Thyroid gland (tissue), 4 donors: ENCODE measurements at regions not wholly inside any gene's neighbourhood (a gene's known extent, or its start where the extent isn't known, plus 50 kb on each side); places are given as distances from the start of the nearest gene placed in this dataset.
A peak's percentile ranks its signal among the peaks of the same experiment; 100 is the strongest.

Source experiments
- DNase-seq, 2 donors: peaks; one replicate each; pipeline ENCODE4 v3.0.0-alpha.2; 2019
- H3K27ac ChIP-seq, 3 donors: fragments of 200-600 bp; sonication (generic); 1 replicate in 2 of 3; 2 replicates in 1 of 3; pipeline ENCODE4 v1.5.1; 2016 to 2019; ENCODE audit warnings: mild to moderate bottlenecking in 1 of 3, moderate library complexity in 1 of 3
- H3K27me3 ChIP-seq: fragments of 200-600 bp; sonication (generic); one replicate; pipeline ENCODE4 v1.5.1; 2019
- H3K36me3 ChIP-seq, 2 donors: fragments of 200-600 bp; sonication (generic); one replicate each; pipeline ENCODE4 v1.5.1; 2016 to 2019
- H3K4me1 ChIP-seq, 2 donors: fragments of 200-600 bp; sonication (generic); one replicate each; pipeline ENCODE4 v1.5.1; 2017 to 2019
- H3K4me3 ChIP-seq, 3 donors: fragments of 200-600 bp; sonication (generic); replicated peaks in 1 of 3; 1 replicate in 2 of 3; 2 replicates in 1 of 3; pipeline ENCODE4 v1.5.1; 2016; ENCODE audit warnings: mild to moderate bottlenecking in 1 of 3
- H3K9me3 ChIP-seq: fragments of 200-600 bp; sonication (generic); one replicate; pipeline ENCODE4 v1.5.1; 2017
- CTCF ChIP-seq, 6 experiments: fragments of 200-600 bp in 3 of 6; fragments of 450-650 bp in 3 of 6; sonication (generic) in 3 of 6; IDR thresholded peaks; one replicate each; pipeline ENCODE4 v1.5.1; 2016 to 2019; ENCODE audit warnings: antibody characterized with exemption in 6 of 6, mild to moderate bottlenecking in 2 of 6, inconsistent platforms in 1 of 6, moderate library complexity in 1 of 6
- POLR2A ChIP-seq, 2 donors: fragments of 450-650 bp; IDR thresholded peaks; one replicate each; pipeline ENCODE4 v1.6.1; 2017; ENCODE audit warnings: antibody characterized with exemption in 2 of 2, mild to moderate bottlenecking in 2 of 2, moderate library complexity in 1 of 2
- WGBS, 2 donors: methylation state at CpG; one replicate each; pipeline ENCODE4 v1.1.5; 2017; 5-methylcytosine and 5-hydroxymethylcytosine counted together
- intact Hi-C: fragments of 100-400 bp; cut with DNase I; formaldehyde crosslinking; loops from one replicate; pipeline ENCODE4 v1.15.1; 2023

GRCh38 chr4:7131498-7132031 is 60.8 kb upstream of the SORCS2 start:
- DNase-seq, result no peak
- Histone ChIP-seq H3K9me3 (no peaks in the 10 kb centered on the region), H3K4me3 (no peak overlapping the region), H3K4me1 (peaks cover 50 to 55% of the 10 kb centered on the region in 2 donors), H3K36me3 (no peaks in the 10 kb centered on the region), H3K27ac (no peak overlapping the region), H3K27me3 (no peaks in the 10 kb centered on the region)
- 61 to 63% methylated on average over 3 of the region's 3 CpGs for WGBS, 2 donors
- no peak for TF ChIP-seq CTCF (IDR thresholded peaks at IDR 0.05)
- TF ChIP-seq POLR2A (IDR thresholded peaks at IDR 0.05), result no peak
- intact Hi-C loops, result no loop called here

- Histone ChIP-seq H3K27me3 (no peaks in the 10 kb centered on the region), H3K4me3 (no peak overlapping the region), H3K9me3 (no peaks in the 10 kb centered on the region), H3K36me3 (no peaks in the 10 kb centered on the region), H3K4me1 (peaks cover 59 to 63% of the 10 kb centered on the region in 2 donors), H3K27ac (peak overlapping the region; percentile 16 to 74 (median 60))
- intact Hi-C loops, result no loop called here
- 83 to 84% methylated on average over 5 of the region's 5 CpGs for WGBS, 2 donors
- TF ChIP-seq CTCF (IDR thresholded peaks at IDR 0.05) (no peak), POLR2A (IDR thresholded peaks at IDR 0.05) (no peak)
- no peak for DNase-seq
These were observed 61.6 kb upstream of the SORCS2 start for GRCh38 chr4:7130621-7131211.

- H3K27ac ChIP-seq, result peak overlapping the region; percentile 16 to 74 (median 60)
- no peaks in the 10 kb centered on the region for H3K9me3 ChIP-seq
- intact Hi-C loops, result no loop called here
- H3K4me1 ChIP-seq, result peaks cover 59 to 65% of the 10 kb centered on the region in 2 donors
- peak; percentile 26 to 33 for DNase-seq
- H3K4me3 ChIP-seq, result no peak overlapping the region
- no peaks in the 10 kb centered on the region for H3K27me3 ChIP-seq
- no peaks in the 10 kb centered on the region for H3K36me3 ChIP-seq
- no peak for TF ChIP-seq CTCF (IDR thresholded peaks at IDR 0.05)
- TF ChIP-seq POLR2A (IDR thresholded peaks at IDR 0.05), result no peak
- 62 to 64% methylated on average over 14 to 22 of the region's 28 CpGs for WGBS, 2 donors
These were observed 62.2 kb upstream of the GRPEL1 start for GRCh38 chr4:7129871-7130620.

GRCh38 chr4:7128644-7129043 is 60.8 kb upstream of the GRPEL1 start:
- WGBS, 2 donors, result 37 to 42% methylated on average over 12 of the region's 12 CpGs
- peak; percentile 89 to 90 for DNase-seq
- TF ChIP-seq CTCF (IDR thresholded peaks at IDR 0.05), result no peak
- no peak for TF ChIP-seq POLR2A (IDR thresholded peaks at IDR 0.05)
- H3K4me3 ChIP-seq, result no peak overlapping the region
- no peaks in the 10 kb centered on the region for H3K36me3 ChIP-seq
- intact Hi-C loops, result no loop called here
- no peaks in the 10 kb centered on the region for H3K27me3 ChIP-seq
- peaks cover 62 to 66% of the 10 kb centered on the region in 2 donors for H3K4me1 ChIP-seq
- H3K9me3 ChIP-seq, result no peaks in the 10 kb centered on the region
- H3K27ac ChIP-seq, result peak overlapping the region; percentile 60 to 76 (median 74)

GRCh38 chr4:7128234-7128633 is 60.4 kb upstream of the GRPEL1 start:
- WGBS, 2 donors, result 67 to 76% methylated on average over 8 of the region's 8 CpGs
- peak; percentile 31 to 40 for DNase-seq
- intact Hi-C loops, result no loop called here
- Histone ChIP-seq H3K27ac (peak overlapping the region; percentile 60 to 76 (median 66)), H3K9me3 (no peaks in the 10 kb centered on the region), H3K4me3 (no peak overlapping the region), H3K4me1 (peaks cover 62 to 67% of the 10 kb centered on the region in 2 donors), H3K27me3 (no peaks in the 10 kb centered on the region), H3K36me3 (no peaks in the 10 kb centered on the region)
- no peak for TF ChIP-seq POLR2A (IDR thresholded peaks at IDR 0.05)
- no peak for TF ChIP-seq CTCF (IDR thresholded peaks at IDR 0.05)
